B cell (primary cell): ENCODE measurements at regions not wholly inside any gene's neighbourhood (a gene's known extent, or its start where the extent isn't known, plus 50 kb on each side); places are given as distances from the start of the nearest gene placed in this dataset.
"Not testable (repeated sequence)": the region's sequence is repeated elsewhere in the genome, so short reads cannot be mapped to it uniquely, and the experiment has no call there.

ENCODE experiments used
- ATAC-seq: fragments of 200-7000 bp; cut with Tn5 transposase; one replicate; pipeline ENCODE4 v1.10.0; 2021; ENCODE audit warnings: low read depth, mild to moderate bottlenecking, moderate number of reproducible peaks, moderate library complexity
- CTCF ChIA-PET: fragments of 350-600 bp; sonication (Branson Sonifier 250); formaldehyde crosslinking; loops from one replicate; lab custom pipeline; 2021; ENCODE audit warnings: antibody characterized with exemption, inconsistent platforms; lab: Charles Lee
- POLR2A ChIA-PET: fragments of 350-600 bp; sonication (Branson Sonifier 250); formaldehyde crosslinking; loops from one replicate; lab custom pipeline; 2021; ENCODE audit warnings: antibody characterized with exemption; lab: Charles Lee
- DNase-seq: peaks from one replicate; pipeline ENCODE4 v3.0.0; 2013
- H2AFZ ChIP-seq: 2 replicates; pipeline ENCODE4 v1.6.1; 2012; ENCODE audit warnings: mild to moderate bottlenecking, low read depth, low read length; ENCODE audit not compliant: insufficient read depth, poor library complexity, severe bottlenecking
- H3K27ac ChIP-seq, 2 donors: 1 replicate in 1 of 2; 2 replicates in 1 of 2; pipeline ENCODE4 v1.5.1; 2012 to 2013; ENCODE audit warnings: low read length in 2 of 2, mild to moderate bottlenecking in 2 of 2, moderate library complexity in 1 of 2
- H3K27me3 ChIP-seq, 4 experiments: fragments of 200-600 bp in 1 of 4; sonication (generic) in 1 of 4; replicated peaks in 1 of 4; 1 replicate in 2 of 4; 2 replicates in 2 of 4; pipeline versions ENCODE4 v1.6.1 to v1.7.0; 2013 to 2016; ENCODE audit warnings: low read length in 3 of 4, mild to moderate bottlenecking in 2 of 4, mixed read lengths in 1 of 4, moderate library complexity in 1 of 4; ENCODE audit not compliant: insufficient read depth in 4 of 4, control insufficient read depth in 3 of 4; ENCODE audit errors: control extremely low read depth in 1 of 4
- H3K36me3 ChIP-seq, 2 experiments: replicated peaks in 1 of 2; 1 replicate in 1 of 2; 2 replicates in 1 of 2; pipeline versions ENCODE4 v1.6.1 to v1.7.1; 2013; ENCODE audit warnings: low read length in 1 of 2; ENCODE audit not compliant: insufficient read depth in 2 of 2, control insufficient read depth in 1 of 2; ENCODE audit errors: control extremely low read depth in 1 of 2, extremely low read depth in 1 of 2
- H3K4me1 ChIP-seq, 2 donors: fragments of 200-600 bp in 1 of 2; sonication (generic) in 1 of 2; 1 replicate in 1 of 2; 2 replicates in 1 of 2; pipeline versions ENCODE4 v1.5.1 to v1.6.1; 2013 to 2017; ENCODE audit warnings: low read length in 2 of 2; ENCODE audit not compliant: control insufficient read depth in 2 of 2, insufficient read depth in 2 of 2
- H3K4me2 ChIP-seq: replicated peaks from 2 replicates; pipeline ENCODE3; 2012; ENCODE audit warnings: mild to moderate bottlenecking, low read depth, low read length; ENCODE audit not compliant: poor library complexity, severe bottlenecking
- H3K4me3 ChIP-seq, 5 experiments: fragments of 200-600 bp in 1 of 5; sonication (generic) in 1 of 5; 1 replicate in 3 of 5; 2 replicates in 2 of 5; pipeline versions ENCODE4 v1.5.1 to v1.7.0; 2011 to 2016; ENCODE audit warnings: low read length in 4 of 5, mild to moderate bottlenecking in 4 of 5, low read depth in 2 of 5, control low read depth in 1 of 5, moderate library complexity in 1 of 5; ENCODE audit not compliant: insufficient read depth in 1 of 5; ENCODE audit errors: control extremely low read depth in 1 of 5, extremely low read depth in 1 of 5
- H3K79me2 ChIP-seq: fragments of 200-600 bp; sonication (generic); one replicate; pipeline ENCODE4 v1.6.0; 2016; ENCODE audit warnings: low read length; ENCODE audit not compliant: control insufficient read depth, insufficient read depth
- H3K9ac ChIP-seq: fragments of 200-600 bp; sonication (generic); 2 replicates; pipeline ENCODE4 v1.6.1; 2017; ENCODE audit warnings: mild to moderate bottlenecking, low read length, moderate library complexity
- H3K9me3 ChIP-seq, 3 donors: one replicate each; pipeline versions ENCODE4 v1.6.1 to v1.7.1; 2013; ENCODE audit warnings: low read length in 2 of 3; ENCODE audit not compliant: control insufficient read depth in 2 of 3, insufficient read depth in 1 of 3; ENCODE audit errors: control extremely low read depth in 1 of 3
- H4K20me1 ChIP-seq: 2 replicates; pipeline ENCODE4 v1.6.0; 2012; ENCODE audit warnings: mild to moderate bottlenecking, low read length; ENCODE audit not compliant: insufficient read depth, control insufficient read depth, poor library complexity, severe bottlenecking
- H3K27ac Mint-ChIP-seq: one replicate; pipeline ENCODE4 v1.8.0; 2021; ENCODE audit warnings: mixed read lengths
- H3K27me3 Mint-ChIP-seq: one replicate; pipeline ENCODE4 v1.8.0; 2021; ENCODE audit warnings: mixed read lengths
- H3K4me1 Mint-ChIP-seq: one replicate; pipeline ENCODE4 v1.8.0; 2021; ENCODE audit warnings: mixed read lengths
- H3K4me3 Mint-ChIP-seq: one replicate; pipeline ENCODE4 v1.8.0; 2021; ENCODE audit warnings: mixed read lengths
- H3K9me3 Mint-ChIP-seq: one replicate; pipeline ENCODE4 v1.8.0; 2022; ENCODE audit warnings: mixed read lengths; ENCODE audit not compliant: insufficient read depth
- EZH2 ChIP-seq: IDR thresholded peaks from 2 replicates; pipeline ENCODE4 v1.6.1; 2012; ENCODE audit warnings: borderline replicate concordance, low read depth, mild to moderate bottlenecking, moderate library complexity, low read length; ENCODE audit not compliant: insufficient read depth, poor library complexity, severe bottlenecking
- WGBS: methylation state at CpG from one replicate; pipeline ENCODE4 v1.1.5; 2013; ENCODE audit warnings: missing lambda C conversion rate; ENCODE audit not compliant: insufficient coverage; 5-methylcytosine and 5-hydroxymethylcytosine counted together
- intact Hi-C: fragments of 100-400 bp; cut with micrococcal nuclease; formaldehyde crosslinking; loops from one replicate; pipeline ENCODE4 v1.10.0; 2022
- TF ChIP-seq, protein P1 (sequence below): fragments of 200-600 bp; IDR thresholded peaks from one replicate; pipeline ENCODE4 v1.8.0; 2022; ENCODE audit warnings: antibody characterized with exemption, mild to moderate bottlenecking

DNA sequence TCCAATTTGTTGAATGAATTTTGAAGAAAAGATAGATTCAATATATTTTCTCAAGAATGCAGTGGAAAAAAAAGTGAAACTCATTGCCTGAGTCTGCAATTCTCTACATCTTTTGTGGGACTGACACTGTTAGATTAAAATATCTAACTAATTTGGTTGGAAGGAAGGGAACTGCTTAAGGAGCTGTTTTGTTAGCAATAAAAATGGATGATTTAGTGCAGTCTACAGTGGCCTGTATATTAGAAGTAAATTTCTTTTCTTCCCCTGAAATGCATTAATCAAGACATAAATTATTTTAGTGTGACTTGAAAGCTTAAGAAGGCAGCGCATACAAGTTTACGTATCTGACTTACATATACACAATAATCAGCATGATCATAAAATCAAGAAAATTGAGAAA is 1332.6 kb downstream of the EPHA7 start:
- no peaks in the 10 kb centered on the region for H3K4me1 ChIP-seq
- no peak overlapping the region for H3K27ac Mint-ChIP-seq
- H3K4me3 ChIP-seq: no peak overlapping the region
- no peak overlapping the region for H3K9ac ChIP-seq
- no peaks in the 10 kb centered on the region for H3K79me2 ChIP-seq
- no peak overlapping the region for H2AFZ ChIP-seq
- H3K27ac ChIP-seq: no peak overlapping the region
- no CpG with 5 or more reads among the region's 2 CpGs for WGBS
- TF ChIP-seq, protein P1, sequence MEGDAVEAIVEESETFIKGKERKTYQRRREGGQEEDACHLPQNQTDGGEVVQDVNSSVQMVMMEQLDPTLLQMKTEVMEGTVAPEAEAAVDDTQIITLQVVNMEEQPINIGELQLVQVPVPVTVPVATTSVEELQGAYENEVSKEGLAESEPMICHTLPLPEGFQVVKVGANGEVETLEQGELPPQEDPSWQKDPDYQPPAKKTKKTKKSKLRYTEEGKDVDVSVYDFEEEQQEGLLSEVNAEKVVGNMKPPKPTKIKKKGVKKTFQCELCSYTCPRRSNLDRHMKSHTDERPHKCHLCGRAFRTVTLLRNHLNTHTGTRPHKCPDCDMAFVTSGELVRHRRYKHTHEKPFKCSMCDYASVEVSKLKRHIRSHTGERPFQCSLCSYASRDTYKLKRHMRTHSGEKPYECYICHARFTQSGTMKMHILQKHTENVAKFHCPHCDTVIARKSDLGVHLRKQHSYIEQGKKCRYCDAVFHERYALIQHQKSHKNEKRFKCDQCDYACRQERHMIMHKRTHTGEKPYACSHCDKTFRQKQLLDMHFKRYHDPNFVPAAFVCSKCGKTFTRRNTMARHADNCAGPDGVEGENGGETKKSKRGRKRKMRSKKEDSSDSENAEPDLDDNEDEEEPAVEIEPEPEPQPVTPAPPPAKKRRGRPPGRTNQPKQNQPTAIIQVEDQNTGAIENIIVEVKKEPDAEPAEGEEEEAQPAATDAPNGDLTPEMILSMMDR: no peak
- TF ChIP-seq EZH2: no peak
- peaks cover 11% of the 10 kb centered on the region for H3K9me3 Mint-ChIP-seq
- no peak overlapping the region for H3K4me3 Mint-ChIP-seq
- H3K27me3 Mint-ChIP-seq: no peaks in the 10 kb centered on the region
- DNase-seq (no peak), ATAC-seq (no peak)
- H3K27me3 ChIP-seq: no peaks in the 10 kb centered on the region
- no peaks in the 10 kb centered on the region for H4K20me1 ChIP-seq
- no peaks in the 10 kb centered on the region for H3K36me3 ChIP-seq
- no peak overlapping the region for H3K4me2 ChIP-seq
- POLR2A ChIA-PET: no interaction called here
- CTCF ChIA-PET: no interaction called here
- intact Hi-C loops: no loop called here
- H3K9me3 ChIP-seq: peaks cover 0 to 2% (median 0%) of the 10 kb centered on the region in 3 donors
- no peaks in the 10 kb centered on the region for H3K4me1 Mint-ChIP-seq

DNA sequence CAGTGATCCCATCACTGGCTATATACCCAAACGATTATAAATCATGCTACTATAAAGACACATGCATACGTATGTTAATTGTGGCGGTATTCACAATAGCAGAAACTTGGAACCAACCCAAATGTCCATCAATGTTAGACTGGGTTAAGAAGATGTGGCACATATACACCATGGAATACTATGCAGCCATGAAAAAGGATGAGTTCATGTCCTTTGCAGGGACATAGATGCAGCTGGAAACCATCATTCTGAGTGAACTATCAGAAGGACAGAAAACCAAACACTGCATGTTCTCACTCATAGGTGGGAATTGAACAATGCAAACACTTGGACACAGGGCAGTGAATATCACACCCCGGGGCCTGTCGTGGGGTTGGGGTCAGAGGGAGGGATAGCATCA is 1335.4 kb downstream of the EPHA7 start:
- H3K4me1 ChIP-seq, ATAC-seq, H3K27me3 Mint-ChIP-seq, H3K27ac ChIP-seq, H3K27ac Mint-ChIP-seq, H2AFZ ChIP-seq, H3K9ac ChIP-seq, H3K4me2 ChIP-seq, CTCF ChIA-PET, H3K4me1 Mint-ChIP-seq, H4K20me1 ChIP-seq, DNase-seq, intact Hi-C loops, H3K36me3 ChIP-seq, H3K9me3 Mint-ChIP-seq, POLR2A ChIA-PET, H3K79me2 ChIP-seq, H3K4me3 ChIP-seq, H3K27me3 ChIP-seq, H3K9me3 ChIP-seq, H3K4me3 Mint-ChIP-seq: not testable (repeated sequence)
- WGBS: 100% methylated on average over 1 of the region's 5 CpGs
